ENCODE measurements at regions not wholly inside any gene's neighbourhood (a gene's known extent, or its start where the extent isn't known, plus 50 kb on each side); places are given as distances from the start of the nearest gene placed in this dataset.
"Not testable (repeated sequence)": the region's sequence is repeated elsewhere in the genome, so short reads cannot be mapped to it uniquely, and the experiment has no call there.

- ChIA-PET POLR2A (no interaction called here), CTCF (interaction anchor here (0.8 kb wide), 1 partner anchor 10 kb away, joined by 3 read pairs; no protein-coding TSS in a partner anchor)
- no peak for TF ChIP-seq CTCF (IDR thresholded peaks at IDR 0.05; ENCODE audit: insufficient read depth, low read length, missing control alignments)
- no peak overlapping the region for H3K4me3 ChIP-seq (ENCODE audit: low read depth, low read length)
- DNase-seq (ENCODE audit: low read depth, low spot score): no peak
Observed at GRCh38 chr5:126274076-126274762, 149.0 kb upstream of the GRAMD2B start.

GRCh38 chr5:126274763-126275125 is 148.5 kb upstream of the GRAMD2B start:
- TF ChIP-seq CTCF (IDR thresholded peaks at IDR 0.05; ENCODE audit: insufficient read depth, low read length, missing control alignments): no peak
- ChIA-PET POLR2A (no interaction called here), CTCF (interaction anchor here (0.8 kb wide), 1 partner anchor 10 kb away, joined by 3 read pairs; no protein-coding TSS in a partner anchor)
- DNase-seq (ENCODE audit: low read depth, low spot score): no peak
- no peak overlapping the region for H3K4me3 ChIP-seq (ENCODE audit: low read depth, low read length)

GRCh38 chr5:126277762-126278161 is 145.4 kb upstream of the GRAMD2B start:
- ChIA-PET CTCF (no interaction called here), POLR2A (no interaction called here)
- H3K4me3 ChIP-seq (ENCODE audit: low read depth, low read length): no peak overlapping the region
- no peak for DNase-seq (ENCODE audit: low read depth, low spot score)
- no peak for TF ChIP-seq CTCF (IDR thresholded peaks at IDR 0.05; ENCODE audit: insufficient read depth, low read length, missing control alignments)

- no peak for TF ChIP-seq CTCF (IDR thresholded peaks at IDR 0.05; ENCODE audit: insufficient read depth, low read length, missing control alignments)
- ChIA-PET POLR2A (no interaction called here), CTCF (no interaction called here)
- DNase-seq (ENCODE audit: low read depth, low spot score): no peak
- H3K4me3 ChIP-seq (ENCODE audit: low read depth, low read length): no peak overlapping the region
Observed at GRCh38 chr5:126280343-126280742, 142.9 kb upstream of the GRAMD2B start.

GRCh38 chr5:126280846-126281245 is 142.4 kb upstream of the GRAMD2B start:
- H3K4me3 ChIP-seq (ENCODE audit: low read depth, low read length): no peak overlapping the region
- DNase-seq (ENCODE audit: low read depth, low spot score): no peak
- ChIA-PET POLR2A (no interaction called here), CTCF (no interaction called here)
- TF ChIP-seq CTCF (IDR thresholded peaks at IDR 0.05; ENCODE audit: insufficient read depth, low read length, missing control alignments): no peak

- ChIA-PET CTCF (no interaction called here), POLR2A (no interaction called here)
- no peak for DNase-seq (ENCODE audit: low read depth, low spot score)
- H3K4me3 ChIP-seq (ENCODE audit: low read depth, low read length): no peak overlapping the region
- TF ChIP-seq CTCF (IDR thresholded peaks at IDR 0.05; ENCODE audit: insufficient read depth, low read length, missing control alignments): no peak
Observed at GRCh38 chr5:126284977-126285696, 138.1 kb upstream of the GRAMD2B start.

GRCh38 chr5:126296121-126296520 is 127.1 kb upstream of the GRAMD2B start:
- CTCF ChIA-PET: not testable (repeated sequence)

More at GRCh38 chr5:126296121-126296520, 127.1 kb upstream of the GRAMD2B start:
- DNase-seq (ENCODE audit: low read depth, low spot score); POLR2A ChIA-PET; H3K4me3 ChIP-seq (ENCODE audit: low read depth, low read length): not testable (repeated sequence)
